ENCODE measurements at regions not wholly inside any gene's neighbourhood (a gene's known extent, or its start where the extent isn't known, plus 50 kb on each side); places are given as distances from the start of the nearest gene placed in this dataset.

- TF ChIP-seq EZH2phosphoT487 (IDR thresholded peaks at IDR 0.05; ENCODE audit: low read depth): no peak
- TF ChIP-seq, protein P1, sequence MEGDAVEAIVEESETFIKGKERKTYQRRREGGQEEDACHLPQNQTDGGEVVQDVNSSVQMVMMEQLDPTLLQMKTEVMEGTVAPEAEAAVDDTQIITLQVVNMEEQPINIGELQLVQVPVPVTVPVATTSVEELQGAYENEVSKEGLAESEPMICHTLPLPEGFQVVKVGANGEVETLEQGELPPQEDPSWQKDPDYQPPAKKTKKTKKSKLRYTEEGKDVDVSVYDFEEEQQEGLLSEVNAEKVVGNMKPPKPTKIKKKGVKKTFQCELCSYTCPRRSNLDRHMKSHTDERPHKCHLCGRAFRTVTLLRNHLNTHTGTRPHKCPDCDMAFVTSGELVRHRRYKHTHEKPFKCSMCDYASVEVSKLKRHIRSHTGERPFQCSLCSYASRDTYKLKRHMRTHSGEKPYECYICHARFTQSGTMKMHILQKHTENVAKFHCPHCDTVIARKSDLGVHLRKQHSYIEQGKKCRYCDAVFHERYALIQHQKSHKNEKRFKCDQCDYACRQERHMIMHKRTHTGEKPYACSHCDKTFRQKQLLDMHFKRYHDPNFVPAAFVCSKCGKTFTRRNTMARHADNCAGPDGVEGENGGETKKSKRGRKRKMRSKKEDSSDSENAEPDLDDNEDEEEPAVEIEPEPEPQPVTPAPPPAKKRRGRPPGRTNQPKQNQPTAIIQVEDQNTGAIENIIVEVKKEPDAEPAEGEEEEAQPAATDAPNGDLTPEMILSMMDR (IDR thresholded peaks at IDR 0.05; ENCODE audit: low read depth, low read length): no peak
Observed at GRCh38 chr4:185995665-185996064, 73.3 kb upstream of the TLR3 start.
